Kidney (tissue), 13 donors: ENCODE measurements at regions not wholly inside any gene's neighbourhood (a gene's known extent, or its start where the extent isn't known, plus 50 kb on each side); places are given as distances from the start of the nearest gene placed in this dataset.
"Not testable (repeated sequence)": the region's sequence is repeated elsewhere in the genome, so short reads cannot be mapped to it uniquely, and the experiment has no call there.

ENCODE experiments used
- DNase-seq, 5 donors: peaks; one replicate each; pipeline ENCODE4 v3.0.0-alpha.2; 2013 to 2020
- FAIRE-seq: peaks from 2 replicates; lab custom pipeline; 2012; peaks lifted over from hg19 to GRCh38; lab: Jason Lieb, UNC
- H3K27ac ChIP-seq, 2 donors: one replicate each; pipeline ENCODE4 v1.7.0; 2013; ENCODE audit warnings: low read depth in 2 of 2, low read length in 2 of 2, inconsistent platforms in 1 of 2
- H3K27me3 ChIP-seq: one replicate; pipeline ENCODE4 v1.7.1; 2013; ENCODE audit warnings: low read length, inconsistent platforms; ENCODE audit not compliant: control insufficient read depth, insufficient read depth
- H3K36me3 ChIP-seq, 3 donors: one replicate each; pipeline versions ENCODE4 v1.7.0 to v1.7.1; 2013; ENCODE audit warnings: low read length in 3 of 3, control low read depth in 1 of 3, inconsistent platforms in 1 of 3; ENCODE audit not compliant: insufficient read depth in 3 of 3, control insufficient read depth in 2 of 3
- H3K4me1 ChIP-seq, 3 donors: one replicate each; pipeline versions ENCODE4 v1.7.0 to v1.7.1; 2013; ENCODE audit warnings: low read length in 3 of 3, inconsistent platforms in 1 of 3, low read depth in 1 of 3; ENCODE audit not compliant: control insufficient read depth in 2 of 3, insufficient read depth in 2 of 3
- H3K4me3 ChIP-seq, 3 donors: one replicate each; pipeline versions ENCODE4 v1.7.0 to v1.8.1; 2013; ENCODE audit warnings: low read length in 3 of 3, control low read depth in 1 of 3, inconsistent platforms in 1 of 3
- H3K9ac ChIP-seq, 3 donors: one replicate each; pipeline versions ENCODE4 v1.7.0 to v1.7.1; 2013; ENCODE audit warnings: low read length in 3 of 3, control low read depth in 1 of 3, inconsistent platforms in 1 of 3
- H3K9me3 ChIP-seq, 3 donors: one replicate each; pipeline versions ENCODE4 v1.7.0 to v1.7.1; 2013; ENCODE audit warnings: low read length in 3 of 3, control low read depth in 1 of 3, inconsistent platforms in 1 of 3; ENCODE audit not compliant: control insufficient read depth in 2 of 3, insufficient read depth in 1 of 3
- CTCF ChIP-seq: IDR thresholded peaks from 3 replicates; pipeline ENCODE4 v1.5.1; 2012; ENCODE audit warnings: mild to moderate bottlenecking, moderate library complexity, borderline replicate concordance; ENCODE audit not compliant: insufficient read depth; ENCODE audit errors: extremely low read depth
- intact Hi-C: fragments of 100-400 bp; cut with DNase I; formaldehyde crosslinking; loops from one replicate; pipeline ENCODE4 v1.11.1; 2022
- donor health status: control.
- donor health status: control.
- donor health status: control.
- donor health status: control.
- donor health status: control.
- donor health status: DM: yes; HTN: yes; CAD: no.
- donor health status: Normal renal cell carcinoma (clear cell type).

- intact Hi-C loops = no loop called here
- no peaks in the 10 kb centered on the region for H3K27me3 ChIP-seq
- H3K9ac ChIP-seq = no peak overlapping the region
- TF ChIP-seq CTCF = no peak
- no peak overlapping the region for H3K27ac ChIP-seq
- no peaks in the 10 kb centered on the region for H3K36me3 ChIP-seq
- no peak for FAIRE-seq
- DNase-seq = no peak
- peaks cover 0 to 6% (median 2%) of the 10 kb centered on the region in 3 donors for H3K4me1 ChIP-seq
- no peaks in the 10 kb centered on the region for H3K9me3 ChIP-seq
- no peak overlapping the region for H3K4me3 ChIP-seq
These were observed 233.7 kb upstream of the TARS1 start for GRCh38 chr5:33206962-33207506.

DNA sequence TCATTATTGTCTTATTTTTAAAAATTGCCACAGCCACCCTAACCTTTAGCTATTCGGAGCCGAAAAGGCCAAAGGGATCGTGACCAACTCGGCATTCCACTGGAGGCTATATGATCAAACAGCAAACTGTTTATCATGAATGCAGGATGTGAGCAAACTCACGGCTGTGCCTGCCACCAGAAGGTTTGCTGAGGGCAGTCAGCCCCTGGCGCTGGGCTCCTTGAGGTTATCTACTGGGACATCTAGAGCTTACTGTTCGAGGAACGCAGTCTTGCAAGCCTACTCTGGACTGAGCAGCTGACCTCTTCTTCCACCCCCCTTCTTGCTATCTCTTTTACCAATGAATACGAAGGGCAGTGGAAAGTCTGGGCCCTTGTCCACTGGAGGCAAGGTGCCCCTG is 231.5 kb upstream of the TARS1 start:
- no peak overlapping the region for H3K9ac ChIP-seq
- no peak for DNase-seq
- no peak for FAIRE-seq
- H3K27ac ChIP-seq = no peak overlapping the region
- no peaks in the 10 kb centered on the region for H3K36me3 ChIP-seq
- H3K27me3 ChIP-seq = no peaks in the 10 kb centered on the region
- intact Hi-C loops = no loop called here
- TF ChIP-seq CTCF = no peak
- H3K9me3 ChIP-seq = no peaks in the 10 kb centered on the region
- peaks cover 0 to 6% (median 3%) of the 10 kb centered on the region in 3 donors for H3K4me1 ChIP-seq
- H3K4me3 ChIP-seq = no peak overlapping the region

DNA sequence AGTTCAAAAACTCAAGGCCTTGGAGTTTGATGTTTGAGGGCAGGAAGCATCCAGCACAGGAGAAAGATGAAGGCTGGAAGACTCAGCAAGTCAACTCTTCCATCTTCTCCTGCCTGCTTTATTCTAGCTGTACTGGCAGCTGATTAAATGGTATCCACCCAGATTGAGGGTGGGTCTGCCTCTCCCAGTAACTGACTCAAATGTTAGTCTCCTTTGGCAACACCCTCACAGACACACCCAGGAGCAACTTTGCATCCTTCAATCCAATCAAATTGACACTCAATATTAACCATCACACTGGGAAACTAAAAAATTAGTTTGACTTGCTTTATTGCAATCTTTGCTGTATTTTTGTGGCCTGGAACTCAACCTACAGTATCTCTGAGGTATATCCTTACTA is 230.5 kb upstream of the TARS1 start:
- H3K9ac ChIP-seq, H3K9me3 ChIP-seq, intact Hi-C loops, H3K4me3 ChIP-seq, FAIRE-seq, DNase-seq, H3K27me3 ChIP-seq, H3K27ac ChIP-seq, H3K36me3 ChIP-seq, H3K4me1 ChIP-seq: not testable (repeated sequence)

DNA sequence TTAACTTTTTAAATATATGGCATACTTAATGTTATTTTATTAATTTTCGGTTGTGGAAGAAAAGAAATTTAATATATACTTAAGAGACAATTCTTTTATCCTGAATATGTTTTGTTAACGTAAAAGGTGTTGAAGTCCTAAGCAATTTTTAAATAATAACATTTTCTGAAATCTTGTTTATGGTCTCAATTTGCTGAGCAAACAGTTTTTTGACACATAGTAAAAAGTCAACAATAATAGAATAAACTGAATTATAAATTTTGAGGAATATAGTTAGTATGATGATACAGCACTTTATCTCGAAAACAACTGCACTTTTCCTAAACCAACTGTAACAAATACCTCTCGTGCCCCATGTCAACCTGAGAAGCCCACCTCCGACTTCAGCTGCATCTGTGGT is 229.8 kb upstream of the TARS1 start:
- FAIRE-seq = no peak
- Histone ChIP-seq H3K27ac (no peak overlapping the region), H3K36me3 (no peaks in the 10 kb centered on the region), H3K9ac (no peak overlapping the region), H3K4me3 (no peak overlapping the region), H3K9me3 (no peaks in the 10 kb centered on the region), H3K27me3 (no peaks in the 10 kb centered on the region), H3K4me1 (peaks cover 0 to 2% (median 1%) of the 10 kb centered on the region in 3 donors)
- DNase-seq = no peak
- intact Hi-C loops = no loop called here
- no peak for TF ChIP-seq CTCF
